Stimulated activated CD8-positive, alpha-beta memory T cell treated with anti-CD3 and anti-CD28 coated beads, Interleukin-4, amount 100 ng/mL, for 4 hours (primary cell): ENCODE measurements at regions not wholly inside any gene's neighbourhood (a gene's known extent, or its start where the extent isn't known, plus 50 kb on each side); places are given as distances from the start of the nearest gene placed in this dataset.
"Not testable (repeated sequence)": the region's sequence is repeated elsewhere in the genome, so short reads cannot be mapped to it uniquely, and the experiment has no call there.

Experiments
- DNase-seq, 2 donors: peaks; one replicate each; pipeline ENCODE4 v3.0.0-alpha.2; 2020; ENCODE audit warnings: low read depth in 2 of 2, low spot score in 1 of 2

DNA sequence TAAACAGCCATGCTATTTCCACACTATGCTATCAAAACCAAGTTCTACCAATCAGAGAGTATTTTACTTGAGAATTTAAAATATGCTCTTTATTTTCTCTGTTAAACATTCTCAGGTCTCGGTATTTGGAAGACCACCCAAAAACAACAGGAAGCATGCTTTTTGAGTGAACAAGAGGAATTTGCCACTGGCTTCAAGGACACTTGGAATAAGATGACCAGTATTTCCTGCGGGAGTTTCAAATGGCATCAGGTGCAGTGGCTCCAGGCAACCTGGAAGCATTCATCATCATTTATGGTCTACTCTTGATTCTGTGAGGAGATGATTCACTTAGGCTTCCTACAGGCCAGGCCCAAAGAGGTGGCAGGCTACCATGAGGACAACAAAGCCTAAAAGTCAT is 305.7 kb upstream of the ATP11B start:
- no peak for DNase-seq

DNA sequence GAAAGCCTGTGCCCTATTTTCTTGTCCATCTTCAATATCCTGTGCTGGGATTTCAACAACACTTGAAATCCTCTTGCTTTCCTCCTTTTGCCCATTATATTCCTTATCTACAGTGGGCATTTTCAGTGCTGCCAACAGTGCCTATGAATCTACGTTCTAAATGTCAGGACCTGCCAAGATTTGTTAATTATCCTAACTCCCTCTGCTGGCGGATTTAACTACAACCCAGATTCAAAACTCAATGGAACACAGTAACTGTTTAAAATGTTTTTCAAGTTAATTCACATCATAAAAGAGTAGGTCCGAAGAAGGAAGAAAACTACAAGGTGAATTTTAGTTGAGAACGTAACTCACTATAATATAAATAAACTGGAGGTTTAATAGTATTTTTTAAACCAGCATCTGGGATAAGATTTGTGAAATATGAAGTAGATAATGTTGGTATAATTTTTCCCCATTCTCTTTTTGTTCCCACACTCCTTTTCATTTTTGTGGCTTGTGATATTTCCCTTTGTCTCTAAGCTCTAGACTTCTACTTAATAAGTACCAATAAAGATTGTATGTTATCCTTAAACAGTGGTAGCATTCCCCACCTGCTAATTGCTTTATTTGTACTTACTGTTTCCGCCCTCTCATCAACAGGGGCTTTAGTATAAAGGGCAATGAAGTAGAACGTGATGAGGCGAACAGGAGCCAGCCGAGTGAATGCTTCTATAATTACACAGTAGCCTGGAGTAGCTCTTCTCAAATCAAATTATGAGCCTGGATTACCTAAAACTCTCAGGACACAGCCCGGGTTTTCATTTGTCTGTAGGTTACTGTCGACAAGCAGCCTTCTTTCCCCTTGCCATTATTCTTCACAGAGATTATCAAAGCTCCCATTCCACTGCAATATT is 302.5 kb upstream of the ATP11B start:
- no peak for DNase-seq

DNA sequence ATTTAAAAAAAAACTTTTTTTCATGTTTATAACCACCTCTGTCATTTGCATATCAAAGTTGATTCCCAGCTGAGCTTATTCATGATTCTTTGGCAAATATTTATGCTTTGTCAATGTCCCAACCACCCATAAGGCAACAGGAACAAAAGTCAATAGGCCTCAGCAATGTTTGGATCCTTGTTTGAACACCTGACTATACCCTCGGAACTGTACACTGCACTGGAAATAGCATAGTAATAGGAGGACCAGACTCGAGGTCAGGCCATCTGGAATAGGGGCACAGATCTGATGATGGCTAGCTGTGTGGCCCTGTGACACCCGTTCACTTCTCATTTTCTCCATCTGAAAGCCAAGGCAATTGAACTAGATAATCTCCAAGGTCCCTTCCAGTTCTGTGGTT is 301.7 kb upstream of the ATP11B start:
- no peak for DNase-seq

DNA sequence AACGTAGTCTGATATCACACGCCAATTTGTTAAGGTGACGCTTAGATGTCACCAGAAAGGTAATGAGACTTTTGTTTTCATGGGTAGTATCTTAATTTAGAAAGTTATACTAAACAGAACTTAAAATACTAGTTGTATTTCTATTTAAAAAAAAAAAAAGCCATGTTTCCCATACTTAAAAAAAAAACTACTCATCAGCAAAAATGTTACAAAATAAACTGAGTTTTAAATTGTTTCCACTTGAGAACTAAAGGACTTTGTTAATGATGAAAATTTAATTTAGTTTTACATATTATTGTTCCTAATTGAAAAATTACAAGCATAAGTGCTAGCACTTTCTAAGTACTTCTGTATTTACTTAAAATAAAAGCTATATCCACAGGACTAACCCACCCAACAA is 300.8 kb upstream of the ATP11B start:
- DNase-seq: no peak

DNA sequence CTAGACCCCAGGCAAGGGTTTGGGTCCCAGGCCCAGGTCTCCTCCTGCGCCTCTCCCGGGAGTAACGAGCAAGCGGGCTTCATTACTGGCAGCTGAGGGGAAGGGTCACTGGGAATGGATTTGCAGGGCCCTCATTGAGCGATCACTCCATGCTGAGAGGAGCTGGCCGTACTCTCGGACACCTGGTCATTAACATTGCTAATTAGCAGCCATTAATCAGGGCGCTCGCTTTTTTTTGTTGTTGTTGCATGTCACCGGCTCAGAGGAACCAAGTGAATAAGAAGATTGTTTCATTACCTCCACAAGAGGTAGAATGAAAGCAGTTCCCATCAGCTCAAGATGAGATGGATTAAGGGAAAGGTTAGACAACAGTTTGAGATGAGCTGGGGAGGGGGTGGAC is 293.0 kb upstream of the ATP11B start:
- no peak for DNase-seq

DNA sequence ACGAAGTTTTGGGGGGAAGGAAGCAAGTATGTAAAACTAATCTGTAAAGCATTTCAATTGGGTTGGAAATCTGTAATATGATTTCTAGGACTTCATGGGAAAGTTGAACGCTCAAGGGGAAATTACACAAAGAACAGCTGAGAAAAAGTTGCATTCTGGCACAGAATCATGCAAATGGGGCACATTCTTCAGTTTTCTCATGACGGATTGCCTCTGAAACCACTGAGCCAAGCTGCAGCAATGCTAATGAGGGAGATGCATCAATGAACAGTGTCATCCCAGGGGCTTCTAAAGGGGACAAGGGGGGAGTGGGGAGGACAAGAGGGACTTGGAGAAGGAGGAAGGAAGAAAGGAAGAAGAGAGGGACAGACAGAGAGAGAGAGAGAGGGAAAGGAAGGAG is 291.4 kb upstream of the ATP11B start:
- no peak for DNase-seq

DNA sequence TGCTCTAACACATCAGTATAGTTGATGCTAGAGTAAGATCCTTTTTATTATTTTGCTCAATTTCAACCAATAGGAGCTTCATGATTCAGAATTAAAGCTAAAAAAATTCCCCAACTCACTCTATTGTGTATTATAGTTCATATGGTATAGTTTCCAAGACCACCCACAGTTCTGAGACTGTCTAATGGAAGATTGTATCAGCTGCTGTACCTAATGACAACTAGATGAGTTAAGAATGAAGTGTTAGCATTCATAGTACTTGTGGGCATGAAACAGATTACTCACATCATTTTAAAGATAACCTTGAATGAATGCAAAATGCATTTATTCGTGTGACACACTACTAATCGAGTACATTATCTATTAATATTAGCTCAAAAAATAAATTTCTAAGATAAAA is 289.9 kb upstream of the ATP11B start:
- DNase-seq: no peak

DNA sequence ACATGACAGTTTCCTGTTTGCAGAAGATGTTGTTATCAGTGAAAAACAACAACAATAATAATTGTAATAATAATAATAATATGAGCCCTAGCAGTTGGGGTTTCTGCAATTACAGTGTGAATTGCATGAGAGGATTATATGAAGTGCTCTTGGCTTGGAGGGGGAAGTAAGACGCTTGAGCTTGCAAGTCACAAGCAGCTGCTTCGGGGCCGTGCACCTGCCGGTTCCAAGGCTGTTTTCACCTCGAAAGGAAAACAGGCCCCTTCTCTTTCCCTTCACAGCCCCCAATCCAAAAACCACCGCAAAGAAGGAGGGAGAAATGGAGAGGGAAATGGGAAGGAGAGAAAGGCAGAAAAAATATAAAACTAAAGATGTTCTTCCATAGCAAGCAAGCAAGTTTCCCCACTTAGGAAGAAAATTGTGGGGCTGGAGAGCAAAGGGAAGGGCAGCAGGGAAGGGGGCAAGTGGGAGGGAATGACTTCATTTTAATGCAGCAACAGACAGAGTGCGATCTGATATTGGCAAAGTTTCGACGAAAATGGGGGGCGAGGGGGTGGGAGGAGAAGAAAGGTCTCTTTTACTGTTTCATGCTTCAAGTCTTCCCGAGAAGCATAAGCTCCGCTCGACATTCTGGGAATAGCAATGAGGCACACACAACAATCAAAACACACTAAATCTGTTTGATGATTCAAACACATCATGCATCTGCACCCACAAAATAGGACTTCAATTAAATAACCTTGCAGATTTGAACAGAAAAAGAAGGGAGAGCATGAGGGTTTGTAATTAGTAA is 284.2 kb upstream of the ATP11B start:
- DNase-seq: no peak

DNA sequence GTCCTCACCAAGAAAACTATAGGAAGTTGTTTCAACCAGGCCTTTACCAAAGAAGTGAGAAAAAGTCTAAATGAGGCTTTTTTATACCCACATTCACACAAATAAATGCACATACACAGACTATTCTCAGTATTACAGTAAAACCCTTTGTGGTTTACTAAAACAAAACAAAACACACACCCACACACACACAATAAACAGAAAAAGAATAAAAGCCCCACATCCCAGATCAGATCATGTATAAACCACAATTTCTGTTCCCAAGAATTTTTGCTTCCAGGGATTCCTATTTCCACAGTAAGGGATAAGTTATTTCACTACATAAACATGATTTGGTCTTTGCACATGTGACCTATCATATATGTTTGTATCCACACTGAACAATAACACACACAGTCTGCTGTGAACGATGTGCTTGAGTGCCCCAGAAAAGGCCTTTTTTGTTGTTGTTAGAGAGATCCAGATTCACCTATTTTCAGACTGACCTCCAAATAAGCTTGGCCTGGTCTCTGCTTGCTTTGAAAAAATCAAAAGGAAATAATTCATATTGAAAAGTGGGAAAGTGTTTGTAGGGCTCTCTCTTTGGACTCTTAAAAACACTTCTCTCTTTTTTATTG is 283.4 kb upstream of the ATP11B start:
- no peak for DNase-seq

DNA sequence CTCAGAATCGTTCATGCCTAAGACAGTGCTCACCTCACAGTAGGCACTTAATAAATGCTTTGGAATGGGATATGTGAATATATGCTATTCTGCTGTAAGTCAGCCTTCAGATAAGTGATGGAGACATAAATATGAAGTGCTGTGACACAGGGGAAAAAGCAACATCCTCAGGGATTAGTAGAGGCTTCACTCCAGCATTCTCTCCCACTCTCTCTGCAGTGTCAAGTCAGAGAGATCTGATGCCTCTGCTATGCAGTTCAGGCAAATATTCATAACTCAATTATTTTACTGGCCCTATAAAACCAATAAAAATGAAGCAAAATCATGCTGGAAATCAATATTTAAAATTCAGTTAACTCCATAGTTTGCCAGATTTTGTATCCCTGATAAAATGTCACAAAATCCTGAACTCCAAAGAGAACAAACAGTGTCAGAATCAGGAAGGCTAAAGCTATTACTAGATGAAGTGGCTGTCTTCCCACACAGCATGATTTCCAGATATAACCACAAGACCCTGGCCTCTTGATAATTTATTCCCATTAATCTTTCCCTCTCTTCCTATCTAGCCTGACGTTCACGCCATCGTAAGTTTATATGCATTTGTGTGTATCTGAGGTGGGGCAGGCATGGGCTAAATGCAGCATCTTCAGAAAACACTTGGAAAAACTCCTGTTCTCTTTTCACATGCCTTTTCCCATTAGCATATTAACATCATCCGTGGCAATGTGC is 278.9 kb upstream of the ATP11B start:
- no peak for DNase-seq

DNA sequence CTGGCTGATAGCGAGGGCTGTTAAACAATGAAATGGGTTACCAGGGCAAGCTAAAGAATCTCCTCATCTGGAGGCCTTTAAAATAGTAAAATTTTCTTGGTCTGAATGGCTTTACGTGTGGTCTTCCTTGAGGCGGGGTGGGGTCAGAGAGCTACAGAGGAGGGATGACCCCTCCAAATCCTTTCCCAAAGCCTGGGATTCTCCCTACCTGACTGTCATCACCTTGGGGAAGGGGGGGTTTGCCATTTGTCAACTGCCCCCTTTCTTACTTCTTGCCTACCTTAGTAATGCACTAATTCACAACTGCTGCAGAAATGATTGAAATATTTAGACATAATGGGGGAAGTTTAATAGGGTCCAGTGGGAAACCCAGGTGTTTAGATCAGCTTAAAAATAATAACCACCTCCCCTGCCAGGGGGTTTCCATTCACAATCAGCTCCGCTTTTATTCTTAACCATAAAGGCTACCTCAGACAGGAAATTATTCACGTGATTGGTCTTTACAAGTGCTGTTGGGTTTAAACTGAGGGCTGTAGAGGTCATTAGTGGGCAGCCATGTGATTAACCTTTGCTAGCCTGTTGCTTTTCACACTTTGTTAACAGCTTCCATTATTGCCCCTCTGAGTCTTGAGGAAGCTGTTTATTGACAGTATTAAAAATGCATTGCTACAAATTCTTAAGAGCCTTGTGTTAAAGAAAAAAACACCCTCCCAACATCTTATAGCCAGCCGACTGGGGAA is 276.5 kb upstream of the ATP11B start:
- DNase-seq: no peak

DNA sequence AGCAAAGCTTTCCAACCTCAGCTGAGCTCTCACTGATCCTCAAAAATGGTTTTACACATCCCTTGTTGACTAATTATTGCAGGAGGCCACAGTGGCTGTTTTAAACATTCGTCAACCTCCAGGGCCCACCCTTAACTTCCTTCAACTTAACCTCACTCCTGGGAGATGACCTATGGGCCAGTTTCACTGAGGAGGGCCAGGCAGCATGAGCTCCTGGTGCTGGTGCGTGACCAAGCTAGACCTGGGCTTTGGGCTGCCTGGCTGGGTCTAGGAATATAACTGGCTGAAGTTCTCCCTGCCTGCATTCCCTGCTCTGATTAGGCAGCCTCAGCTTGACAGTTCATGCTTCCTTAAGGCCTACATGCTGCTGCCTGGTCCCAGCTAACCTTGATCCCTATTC is 273.7 kb upstream of the ATP11B start:
- no peak for DNase-seq

DNA sequence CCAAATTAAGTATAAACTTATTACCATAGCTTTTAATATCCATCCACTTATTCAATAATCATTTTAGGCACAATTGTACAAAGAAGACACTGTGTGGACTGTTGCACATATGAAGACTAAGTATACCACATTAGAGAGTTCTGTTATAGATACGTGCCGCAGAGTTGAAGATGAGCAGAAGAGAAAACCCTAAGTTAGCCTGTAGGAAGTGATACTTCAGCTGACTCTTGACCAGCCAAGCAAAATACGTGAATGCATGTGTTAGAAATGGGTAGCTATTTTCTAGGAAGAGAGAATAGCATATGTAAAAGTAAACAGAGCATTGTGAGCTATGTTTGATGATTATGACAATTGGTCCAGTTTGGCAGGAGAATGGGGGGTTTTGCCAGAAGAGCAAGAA is 272.0 kb upstream of the ATP11B start:
- DNase-seq: no peak

DNA sequence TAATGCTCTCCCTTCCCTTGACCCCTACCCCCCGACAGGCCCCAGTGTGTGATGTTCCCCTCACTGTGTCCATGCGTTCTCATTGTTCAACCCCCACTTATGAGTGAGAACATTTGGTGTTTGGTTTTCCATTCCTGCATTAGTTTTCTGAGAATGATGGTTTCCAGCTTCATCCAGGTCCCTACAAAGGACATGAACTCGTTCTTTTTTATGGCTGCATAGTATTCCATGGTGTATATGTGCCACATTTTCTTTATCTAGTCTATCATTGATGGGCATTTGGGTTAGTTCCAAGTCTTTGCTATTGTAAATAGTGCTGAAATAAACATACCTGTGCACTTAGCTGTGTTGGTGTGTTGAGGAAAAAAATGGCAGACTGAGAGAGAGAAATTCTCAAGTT is 269.9 kb upstream of the ATP11B start:
- DNase-seq: not testable (repeated sequence)

DNA sequence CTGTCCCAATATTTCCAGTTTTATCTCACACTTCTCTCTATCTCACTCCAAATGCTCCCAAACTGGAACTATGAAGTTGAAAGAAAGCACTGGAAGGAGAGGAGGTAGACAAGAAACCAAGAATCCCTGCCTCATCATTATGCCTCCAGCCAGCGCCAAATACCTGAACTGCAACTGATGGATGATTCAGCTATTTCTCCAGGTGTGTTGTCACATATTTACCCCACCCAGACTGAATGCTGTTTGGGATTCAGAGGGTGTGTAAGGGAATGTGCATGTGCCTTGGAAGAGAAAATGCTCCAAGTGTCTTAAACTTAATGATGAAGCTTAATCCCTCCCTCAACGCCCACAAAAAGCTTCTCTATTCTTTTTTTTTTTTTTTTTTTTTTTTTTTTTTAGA is 269.5 kb upstream of the ATP11B start:
- DNase-seq: no peak

DNA sequence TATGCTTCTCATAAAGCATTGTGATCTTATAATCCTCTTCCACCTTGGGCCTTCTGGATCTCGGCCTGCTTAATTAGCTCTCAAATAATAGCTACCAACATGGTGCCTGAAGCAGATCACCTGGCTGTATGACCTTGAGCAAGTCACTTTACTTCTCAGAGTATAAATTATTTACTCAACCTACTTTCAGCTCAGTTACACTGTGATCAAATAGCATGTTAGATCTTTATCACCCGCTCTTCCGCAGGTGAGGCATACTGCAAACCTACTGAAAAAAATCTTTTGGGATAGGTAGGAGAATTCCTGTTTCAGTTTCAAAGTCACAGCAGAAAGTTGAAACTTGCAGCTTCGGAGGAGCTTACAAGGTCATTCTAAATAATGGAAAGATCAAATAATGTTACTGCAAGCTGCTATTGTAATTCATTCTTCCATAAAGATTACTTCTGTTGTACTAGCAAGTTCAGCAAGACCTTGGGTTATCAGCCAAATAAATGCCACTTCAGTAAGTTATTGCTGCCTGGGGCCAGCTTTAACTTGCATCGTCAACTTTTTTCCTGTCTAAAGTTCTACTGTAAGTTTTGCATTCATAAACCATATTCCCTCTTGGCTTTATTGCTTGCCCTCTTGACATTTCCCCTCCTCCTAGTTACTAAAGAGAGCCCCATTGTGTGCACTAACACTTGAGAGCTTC is 268.4 kb upstream of the ATP11B start:
- DNase-seq: no peak

DNA sequence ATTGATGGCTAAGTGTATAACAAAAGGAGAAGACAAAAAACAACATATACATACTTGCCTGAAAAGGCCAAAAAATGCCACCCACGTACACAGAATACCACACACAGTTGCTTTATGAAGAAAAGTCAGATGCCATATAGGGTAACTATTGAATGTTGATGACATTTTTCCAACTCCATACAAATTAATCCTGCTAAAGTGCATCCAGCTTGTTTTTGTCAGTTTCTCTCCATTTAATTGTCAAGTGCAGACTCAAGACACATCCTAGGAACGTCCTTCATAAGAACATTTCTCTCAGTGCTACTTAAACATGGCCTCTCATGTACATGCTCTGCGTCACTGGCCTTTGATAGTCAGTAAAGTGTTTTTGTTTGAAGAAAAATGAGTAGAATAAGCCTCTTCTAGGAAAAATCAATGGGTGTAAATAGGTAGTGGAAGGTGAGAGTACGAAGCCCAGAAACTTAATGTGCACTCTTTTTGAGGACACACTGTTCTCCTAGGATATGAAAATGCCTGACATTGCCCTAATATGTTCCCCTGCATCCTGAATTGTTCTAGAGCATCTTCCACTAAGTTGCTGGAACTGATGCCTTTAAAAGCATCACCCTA is 267.4 kb upstream of the ATP11B start:
- no peak for DNase-seq

DNA sequence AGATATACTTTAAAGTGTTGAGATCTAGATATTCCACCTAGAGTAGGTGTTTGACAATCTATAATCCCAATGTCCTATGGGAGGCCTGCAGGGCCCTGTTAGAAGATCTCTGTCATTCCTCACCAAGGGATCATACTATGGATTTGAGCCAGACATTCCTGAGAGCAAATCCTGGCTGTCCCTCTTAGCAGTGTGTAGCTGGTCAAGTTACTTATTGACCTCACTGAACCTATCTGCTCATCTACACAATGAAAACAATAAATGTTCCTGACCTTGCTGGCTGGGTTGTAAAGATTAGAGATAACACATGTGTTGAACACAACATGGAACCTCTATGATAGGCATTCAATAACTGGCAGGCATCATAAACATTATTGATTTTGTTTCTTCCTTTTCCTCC is 265.6 kb upstream of the ATP11B start:
- DNase-seq: no peak

DNA sequence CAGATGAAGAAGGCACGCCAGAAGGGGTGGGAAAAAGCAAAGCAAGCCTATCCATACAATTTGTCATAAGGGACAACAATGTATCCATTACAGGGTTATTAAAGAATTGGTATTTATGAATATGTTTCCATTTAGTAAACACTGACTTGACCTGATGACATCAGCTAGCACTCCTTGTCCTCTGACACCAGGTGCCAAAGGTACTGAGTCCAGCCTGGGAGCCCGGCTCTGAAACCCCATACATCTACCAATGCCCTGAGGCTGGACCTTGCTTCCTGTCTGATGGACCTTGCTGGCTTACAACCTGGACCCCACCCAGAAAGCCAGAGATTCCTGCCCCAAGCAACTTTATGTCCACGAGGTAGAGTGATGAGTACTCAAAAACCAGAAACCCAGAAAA is 263.0 kb upstream of the ATP11B start:
- no peak for DNase-seq

DNA sequence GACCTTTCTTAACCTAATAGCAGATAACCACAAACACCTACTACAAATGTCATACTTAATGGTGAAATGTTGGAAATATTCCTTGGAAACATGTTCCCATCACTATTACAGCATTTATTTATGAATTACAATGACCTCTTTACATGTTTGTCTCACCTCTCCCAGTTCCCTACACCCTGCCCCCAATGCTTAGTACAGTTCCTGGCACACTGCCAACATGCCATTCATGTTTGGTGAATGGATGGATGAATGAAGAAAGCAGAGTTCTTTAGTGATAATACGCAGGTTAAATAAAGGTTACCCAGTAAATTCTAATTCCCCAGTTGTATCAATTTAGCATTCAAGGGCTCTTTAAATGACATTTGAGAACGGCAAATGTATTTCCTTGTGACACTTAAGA is 259.9 kb upstream of the ATP11B start:
- no peak for DNase-seq
